Osteocyte (in vitro differentiated cells): ENCODE measurements at regions not wholly inside any gene's neighbourhood (a gene's known extent, or its start where the extent isn't known, plus 50 kb on each side); places are given as distances from the start of the nearest gene placed in this dataset.

ENCODE experiments used
- DNase-seq: peaks from one replicate; pipeline ENCODE4 v3.0.0; 2021; ENCODE audit warnings: mixed read lengths; ENCODE audit not compliant: unreplicated experiment; ENCODE audit errors: extremely low spot score
- H3K27ac Mint-ChIP-seq: one replicate; pipeline ENCODE4 v1.8.0; 2021; ENCODE audit warnings: mild to moderate bottlenecking, mixed read lengths; ENCODE audit not compliant: unreplicated experiment
- H3K27me3 Mint-ChIP-seq: one replicate; pipeline ENCODE4 v1.8.0; 2021; ENCODE audit warnings: mixed read lengths; ENCODE audit not compliant: unreplicated experiment
- H3K36me3 Mint-ChIP-seq: one replicate; pipeline ENCODE4 v1.8.0; 2021; ENCODE audit warnings: mixed read lengths; ENCODE audit not compliant: unreplicated experiment
- H3K4me1 Mint-ChIP-seq: one replicate; pipeline ENCODE4 v1.8.0; 2021; ENCODE audit warnings: mixed read lengths; ENCODE audit not compliant: unreplicated experiment
- H3K4me3 Mint-ChIP-seq: one replicate; pipeline ENCODE4 v1.8.0; 2021; ENCODE audit warnings: mild to moderate bottlenecking, moderate library complexity, mixed read lengths; ENCODE audit not compliant: unreplicated experiment
- H3K9me3 Mint-ChIP-seq: one replicate; pipeline ENCODE4 v1.8.0; 2021; ENCODE audit warnings: mixed read lengths; ENCODE audit not compliant: unreplicated experiment
- TF ChIP-seq, protein P1 (sequence below): fragments of 200-600 bp; sonication (generic); IDR thresholded peaks from 2 replicates; pipeline ENCODE4 v1.5.0; 2021; ENCODE audit warnings: antibody characterized with exemption, mild to moderate bottlenecking, moderate library complexity

GRCh38 chr16:85398050-85398451 is 215.1 kb upstream of the GSE1 start:
- no peak overlapping the region for H3K4me3 Mint-ChIP-seq

DNA sequence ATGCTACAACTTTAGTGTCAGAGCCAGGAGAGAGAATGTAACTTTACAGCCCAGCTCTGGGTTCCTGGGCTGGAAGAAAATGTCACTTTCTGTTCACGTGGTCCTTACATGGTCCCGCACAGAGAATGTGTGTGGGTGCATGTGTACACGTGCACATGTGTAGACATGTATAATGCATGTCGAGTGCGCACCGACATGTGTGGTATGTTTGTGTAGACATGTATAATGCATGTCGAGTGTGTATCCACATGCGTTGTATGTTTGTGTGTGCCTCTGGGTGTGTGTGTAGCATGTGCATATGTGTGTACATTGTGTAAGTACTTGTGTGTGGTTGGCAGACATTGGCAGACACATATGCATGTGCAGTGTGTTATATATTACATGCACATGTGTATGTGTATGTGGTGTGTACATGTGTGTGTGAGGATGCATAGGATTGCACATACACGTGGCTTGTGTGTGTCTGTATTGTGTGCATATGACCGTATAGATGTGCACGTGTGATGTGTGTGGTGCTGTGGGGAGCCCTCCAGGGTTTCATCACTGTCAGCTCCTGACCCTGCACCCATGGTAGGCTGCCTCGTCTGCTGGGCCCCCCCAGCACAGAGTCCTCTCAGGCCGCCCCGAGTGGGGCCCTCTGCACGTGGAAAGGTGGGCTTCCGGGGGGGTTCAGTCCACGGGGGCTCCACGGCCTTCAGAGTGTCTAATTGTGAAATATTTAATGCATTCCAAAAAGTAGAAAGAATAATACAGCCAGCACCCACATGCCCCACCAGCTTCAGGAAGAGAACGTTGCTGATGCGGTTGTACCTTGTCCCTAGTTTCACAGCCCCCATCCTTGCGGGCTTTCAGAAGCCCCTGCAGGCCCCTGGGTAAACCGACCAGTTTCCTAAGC is 214.2 kb upstream of the GSE1 start:
- DNase-seq: no peak
- Mint-ChIP-seq H3K4me1 (peaks cover 57% of the 10 kb centered on the region), H3K9me3 (no peaks in the 10 kb centered on the region), H3K36me3 (no peaks in the 10 kb centered on the region), H3K4me3 (no peak overlapping the region), H3K27ac (no peak overlapping the region), H3K27me3 (no peaks in the 10 kb centered on the region)
- TF ChIP-seq, protein P1, sequence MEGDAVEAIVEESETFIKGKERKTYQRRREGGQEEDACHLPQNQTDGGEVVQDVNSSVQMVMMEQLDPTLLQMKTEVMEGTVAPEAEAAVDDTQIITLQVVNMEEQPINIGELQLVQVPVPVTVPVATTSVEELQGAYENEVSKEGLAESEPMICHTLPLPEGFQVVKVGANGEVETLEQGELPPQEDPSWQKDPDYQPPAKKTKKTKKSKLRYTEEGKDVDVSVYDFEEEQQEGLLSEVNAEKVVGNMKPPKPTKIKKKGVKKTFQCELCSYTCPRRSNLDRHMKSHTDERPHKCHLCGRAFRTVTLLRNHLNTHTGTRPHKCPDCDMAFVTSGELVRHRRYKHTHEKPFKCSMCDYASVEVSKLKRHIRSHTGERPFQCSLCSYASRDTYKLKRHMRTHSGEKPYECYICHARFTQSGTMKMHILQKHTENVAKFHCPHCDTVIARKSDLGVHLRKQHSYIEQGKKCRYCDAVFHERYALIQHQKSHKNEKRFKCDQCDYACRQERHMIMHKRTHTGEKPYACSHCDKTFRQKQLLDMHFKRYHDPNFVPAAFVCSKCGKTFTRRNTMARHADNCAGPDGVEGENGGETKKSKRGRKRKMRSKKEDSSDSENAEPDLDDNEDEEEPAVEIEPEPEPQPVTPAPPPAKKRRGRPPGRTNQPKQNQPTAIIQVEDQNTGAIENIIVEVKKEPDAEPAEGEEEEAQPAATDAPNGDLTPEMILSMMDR: no peak

More at GRCh38 chr16:85398050-85398451, 215.1 kb upstream of the GSE1 start:
- no peak overlapping the region for H3K27ac Mint-ChIP-seq
- peaks cover 53% of the 10 kb centered on the region for H3K4me1 Mint-ChIP-seq
- no peaks in the 10 kb centered on the region for H3K27me3 Mint-ChIP-seq
- H3K36me3 Mint-ChIP-seq: no peaks in the 10 kb centered on the region
- TF ChIP-seq, protein P1: no peak
- no peaks in the 10 kb centered on the region for H3K9me3 Mint-ChIP-seq
- DNase-seq: no peak

GRCh38 chr16:85399583-85400284 is 213.4 kb upstream of the GSE1 start:
- no peak for DNase-seq
- no peak overlapping the region for H3K4me3 Mint-ChIP-seq
- no peaks in the 10 kb centered on the region for H3K9me3 Mint-ChIP-seq
- H3K27me3 Mint-ChIP-seq: no peaks in the 10 kb centered on the region
- no peak overlapping the region for H3K27ac Mint-ChIP-seq
- H3K36me3 Mint-ChIP-seq: no peaks in the 10 kb centered on the region
- TF ChIP-seq, protein P1: no peak
- peaks cover 49% of the 10 kb centered on the region for H3K4me1 Mint-ChIP-seq

- TF ChIP-seq, protein P1: no peak
- peaks cover 41% of the 10 kb centered on the region for H3K4me1 Mint-ChIP-seq
Observed at GRCh38 chr16:85400305-85401205, 212.6 kb upstream of the GSE1 start.

More at GRCh38 chr16:85400305-85401205, 212.6 kb upstream of the GSE1 start:
- DNase-seq: no peak
- Mint-ChIP-seq H3K9me3 (no peaks in the 10 kb centered on the region), H3K27ac (no peak overlapping the region), H3K27me3 (no peaks in the 10 kb centered on the region), H3K4me3 (no peak overlapping the region), H3K36me3 (no peaks in the 10 kb centered on the region)
